Calu3 (cell line): ENCODE measurements at regions not wholly inside any gene's neighbourhood (a gene's known extent, or its start where the extent isn't known, plus 50 kb on each side); places are given as distances from the start of the nearest gene placed in this dataset.
"Not testable (repeated sequence)": the region's sequence is repeated elsewhere in the genome, so short reads cannot be mapped to it uniquely, and the experiment has no call there.

Source experiments
- BruUV-seq: library from RNA; stranded (reverse); fragments of 400-500 nt; replicated peaks from 2 replicates; lab custom pipeline; 2021; lab: Mats Ljungman, UMichigan
- CTCF ChIA-PET: fragments of 300-600 bp; sonication (Branson Sonifier 250); formaldehyde crosslinking; loops from one replicate; lab custom pipeline; 2022; ENCODE audit warnings: antibody characterized with exemption; lab: Charles Lee
- DNase-seq: peaks from one replicate; pipeline ENCODE4 v3.0.0; 2022
- H3K27ac Mint-ChIP-seq: one replicate; pipeline ENCODE4 v1.8.0; 2022; ENCODE audit warnings: mixed read lengths; ENCODE audit not compliant: unreplicated experiment
- H3K27me3 Mint-ChIP-seq: one replicate; pipeline ENCODE4 v1.8.0; 2022; ENCODE audit warnings: mixed read lengths; ENCODE audit not compliant: unreplicated experiment
- H3K36me3 Mint-ChIP-seq: one replicate; pipeline ENCODE4 v1.8.0; 2022; ENCODE audit warnings: mild to moderate bottlenecking, moderate library complexity, mixed read lengths; ENCODE audit not compliant: insufficient read depth, unreplicated experiment
- H3K4me1 Mint-ChIP-seq: one replicate; pipeline ENCODE4 v1.8.0; 2022; ENCODE audit warnings: mild to moderate bottlenecking, low read depth, mixed read lengths; ENCODE audit not compliant: unreplicated experiment
- H3K4me3 Mint-ChIP-seq: one replicate; pipeline ENCODE4 v1.8.0; 2022; ENCODE audit warnings: mild to moderate bottlenecking, low read depth, moderate library complexity, mixed read lengths; ENCODE audit not compliant: unreplicated experiment
- H3K9me3 Mint-ChIP-seq: one replicate; pipeline ENCODE4 v1.8.0; 2022; ENCODE audit warnings: low read depth, mixed read lengths; ENCODE audit not compliant: unreplicated experiment
- intact Hi-C: fragments of 100-400 bp; cut with micrococcal nuclease; formaldehyde crosslinking; loops from one replicate; pipeline ENCODE4 v1.10.0; 2022; ENCODE audit not compliant: unreplicated experiment
- TF ChIP-seq, protein P1 (sequence below): fragments of 200-600 bp; IDR thresholded peaks from one replicate; pipeline ENCODE4 v1.8.0; 2022; ENCODE audit warnings: antibody characterized with exemption; ENCODE audit not compliant: unreplicated experiment

DNA sequence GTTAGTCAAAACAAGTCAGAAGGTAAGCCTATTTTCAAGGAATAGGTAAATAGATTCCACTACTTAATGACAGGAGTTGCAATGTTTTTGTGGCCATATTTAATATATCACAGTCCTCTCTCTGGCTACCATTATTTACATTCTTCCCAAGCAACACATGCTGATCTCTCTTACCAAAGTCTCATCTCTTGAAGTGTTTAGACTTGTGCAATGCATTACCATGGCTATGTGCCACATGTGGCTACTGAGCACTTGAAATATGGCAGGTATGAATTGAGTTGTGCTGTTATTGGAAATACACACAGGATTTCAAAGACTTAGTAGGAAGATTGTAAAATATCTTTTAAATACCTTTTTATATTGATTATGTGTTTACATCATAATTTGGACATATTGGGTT is 262.4 kb upstream of the PDE3A start:
- Mint-ChIP-seq H3K4me3 (no peak overlapping the region), H3K9me3 (no peaks in the 10 kb centered on the region), H3K27ac (no peak overlapping the region), H3K4me1 (no peaks in the 10 kb centered on the region), H3K27me3 (no peaks in the 10 kb centered on the region), H3K36me3 (no peaks in the 10 kb centered on the region)
- no peak for DNase-seq
- TF ChIP-seq, protein P1, sequence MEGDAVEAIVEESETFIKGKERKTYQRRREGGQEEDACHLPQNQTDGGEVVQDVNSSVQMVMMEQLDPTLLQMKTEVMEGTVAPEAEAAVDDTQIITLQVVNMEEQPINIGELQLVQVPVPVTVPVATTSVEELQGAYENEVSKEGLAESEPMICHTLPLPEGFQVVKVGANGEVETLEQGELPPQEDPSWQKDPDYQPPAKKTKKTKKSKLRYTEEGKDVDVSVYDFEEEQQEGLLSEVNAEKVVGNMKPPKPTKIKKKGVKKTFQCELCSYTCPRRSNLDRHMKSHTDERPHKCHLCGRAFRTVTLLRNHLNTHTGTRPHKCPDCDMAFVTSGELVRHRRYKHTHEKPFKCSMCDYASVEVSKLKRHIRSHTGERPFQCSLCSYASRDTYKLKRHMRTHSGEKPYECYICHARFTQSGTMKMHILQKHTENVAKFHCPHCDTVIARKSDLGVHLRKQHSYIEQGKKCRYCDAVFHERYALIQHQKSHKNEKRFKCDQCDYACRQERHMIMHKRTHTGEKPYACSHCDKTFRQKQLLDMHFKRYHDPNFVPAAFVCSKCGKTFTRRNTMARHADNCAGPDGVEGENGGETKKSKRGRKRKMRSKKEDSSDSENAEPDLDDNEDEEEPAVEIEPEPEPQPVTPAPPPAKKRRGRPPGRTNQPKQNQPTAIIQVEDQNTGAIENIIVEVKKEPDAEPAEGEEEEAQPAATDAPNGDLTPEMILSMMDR: no peak
- no TSS peak for BruUV-seq
- intact Hi-C loops: no loop called here
- CTCF ChIA-PET: no interaction called here

DNA sequence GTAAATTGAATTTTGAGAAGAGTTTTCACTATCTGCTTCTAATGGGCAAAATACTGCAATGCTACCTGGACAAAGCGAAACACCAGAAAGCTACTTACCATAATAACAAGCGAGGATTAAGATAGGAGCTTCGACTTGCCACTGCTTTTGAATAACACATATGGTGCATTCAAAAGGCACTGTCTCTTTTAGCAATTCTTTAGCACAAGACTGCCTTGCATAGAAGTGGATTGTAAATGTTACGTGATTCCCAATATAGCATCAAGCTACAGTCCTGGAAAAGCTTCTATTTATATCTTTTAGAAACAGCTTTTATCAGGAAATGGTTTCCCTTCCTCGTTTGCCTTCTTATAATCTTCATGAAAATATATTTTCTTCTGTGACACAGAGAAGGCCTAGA is 258.7 kb upstream of the PDE3A start:
- intact Hi-C loops: no loop called here
- Mint-ChIP-seq H3K27me3 (no peaks in the 10 kb centered on the region), H3K9me3 (no peaks in the 10 kb centered on the region), H3K36me3 (no peaks in the 10 kb centered on the region), H3K4me1 (no peaks in the 10 kb centered on the region), H3K27ac (no peak overlapping the region), H3K4me3 (no peak overlapping the region)
- no TSS peak for BruUV-seq
- DNase-seq: no peak
- TF ChIP-seq, protein P1: no peak
- CTCF ChIA-PET: interaction anchor here (0.5 to 1.2 kb wide), 3 partner anchors 19 to 428 kb away, joined by 3 to 5 read pairs (median 5); no protein-coding TSS in a partner anchor

DNA sequence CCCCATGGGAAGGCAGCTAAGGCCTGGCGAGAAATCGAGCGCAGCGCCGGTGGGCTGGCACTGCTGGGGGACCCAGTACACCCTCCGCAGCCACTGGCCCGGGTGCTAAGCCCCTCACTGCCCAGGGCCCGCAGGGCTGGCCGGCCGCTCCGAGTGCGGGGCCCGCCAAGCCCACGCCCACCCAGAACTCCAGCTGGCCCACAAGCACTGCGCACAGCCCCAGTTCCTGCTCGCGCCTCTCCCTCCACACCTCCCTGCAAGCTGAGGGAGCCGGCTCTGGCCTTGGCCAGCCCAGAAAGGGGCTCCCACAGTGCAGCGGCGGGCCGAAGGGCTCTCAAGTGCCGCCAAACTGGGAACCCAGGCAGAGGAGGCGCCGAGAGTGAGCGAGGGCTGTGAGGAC is 253.0 kb upstream of the PDE3A start:
- H3K4me3 Mint-ChIP-seq, DNase-seq, H3K27me3 Mint-ChIP-seq, H3K27ac Mint-ChIP-seq, H3K9me3 Mint-ChIP-seq, intact Hi-C loops, BruUV-seq, CTCF ChIA-PET, H3K36me3 Mint-ChIP-seq, H3K4me1 Mint-ChIP-seq: not testable (repeated sequence)

GRCh38 chr12:20119596-20120402 is 248.5 kb upstream of the PDE3A start:
- no peak overlapping the region for H3K27ac Mint-ChIP-seq
- no TSS peak for BruUV-seq
- intact Hi-C loops: no loop called here
- no peak for DNase-seq
- CTCF ChIA-PET: no interaction called here
- no peaks in the 10 kb centered on the region for H3K4me1 Mint-ChIP-seq
- no peaks in the 10 kb centered on the region for H3K27me3 Mint-ChIP-seq
- H3K36me3 Mint-ChIP-seq: no peaks in the 10 kb centered on the region
- H3K4me3 Mint-ChIP-seq: no peak overlapping the region
- TF ChIP-seq, protein P1: no peak
- peaks cover 7% of the 10 kb centered on the region for H3K9me3 Mint-ChIP-seq

- CTCF ChIA-PET: interaction anchor here (0.5 kb wide), 1 partner anchor 1596 kb away, joined by 3 read pairs; no protein-coding TSS in a partner anchor
Observed at GRCh38 chr12:20120403-20120725, 248.0 kb upstream of the PDE3A start.

More at GRCh38 chr12:20120403-20120725, 248.0 kb upstream of the PDE3A start:
- TF ChIP-seq, protein P1: no peak
- DNase-seq: no peak
- intact Hi-C loops: no loop called here
- no peaks in the 10 kb centered on the region for H3K4me1 Mint-ChIP-seq
- no peak overlapping the region for H3K4me3 Mint-ChIP-seq
- no peak overlapping the region for H3K27ac Mint-ChIP-seq
- peaks cover 7% of the 10 kb centered on the region for H3K9me3 Mint-ChIP-seq
- no peaks in the 10 kb centered on the region for H3K27me3 Mint-ChIP-seq
- BruUV-seq: no TSS peak
- H3K36me3 Mint-ChIP-seq: no peaks in the 10 kb centered on the region
